HuH-7 (cell line): ENCODE measurements at regions not wholly inside any gene's neighbourhood (a gene's known extent, or its start where the extent isn't known, plus 50 kb on each side); places are given as distances from the start of the nearest gene placed in this dataset.

ENCODE experiments used
- DNase-seq: peaks from one replicate; pipeline ENCODE4 v3.0.0; 2011; ENCODE audit warnings: low spot score

DNA sequence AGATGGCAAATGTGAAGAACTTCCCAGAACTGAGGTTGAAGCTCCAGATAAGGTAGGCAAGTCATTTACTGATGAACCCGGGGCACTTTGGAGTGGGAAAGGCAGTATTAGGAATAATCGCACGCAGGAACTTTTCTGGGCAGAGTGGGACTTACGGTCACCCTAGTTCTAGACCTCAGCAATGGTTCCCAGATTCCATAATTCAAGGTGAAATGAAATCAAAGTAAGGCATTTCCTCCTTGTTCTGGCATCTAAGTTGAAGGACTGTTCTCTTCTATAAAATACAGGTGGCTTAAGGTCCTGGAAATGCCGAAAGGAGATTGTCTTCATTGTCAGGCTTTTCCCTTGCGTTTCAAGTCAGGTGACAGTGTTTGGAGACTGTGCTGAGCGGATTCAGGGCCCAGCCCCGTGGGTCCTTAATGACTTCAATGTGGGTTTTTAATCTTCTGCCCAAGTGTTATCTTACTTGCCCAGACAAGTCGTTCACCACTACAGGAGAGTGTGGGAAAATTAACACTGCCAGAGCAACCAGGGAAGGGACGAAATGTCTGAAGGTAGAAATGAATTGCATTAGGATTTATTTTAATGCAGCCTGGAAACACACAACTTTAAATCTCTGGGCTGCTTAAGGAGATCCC is 52.1 kb upstream of the STOX2 start:
- no peak for DNase-seq

DNA sequence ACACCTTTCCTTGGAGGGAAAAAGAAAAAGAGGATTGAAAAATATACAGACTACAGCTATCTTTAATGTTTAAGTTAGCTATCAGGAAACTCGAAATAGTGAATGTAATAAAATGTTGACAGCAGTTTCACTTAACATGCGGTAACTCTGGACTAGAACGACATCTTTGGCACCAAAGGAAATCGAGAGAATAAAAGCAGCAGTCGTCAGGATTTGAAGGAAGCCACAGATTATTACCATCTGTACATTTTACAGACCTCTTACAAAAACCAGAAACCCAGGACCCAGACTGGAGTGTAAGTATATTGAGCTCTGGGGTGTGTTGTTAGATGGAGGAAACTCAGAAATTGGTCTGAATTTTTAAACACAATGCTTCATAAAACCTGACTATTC is 51.6 kb upstream of the STOX2 start:
- DNase-seq: no peak
